DOHH2 (cell line): ENCODE measurements at regions not wholly inside any gene's neighbourhood (a gene's known extent, or its start where the extent isn't known, plus 50 kb on each side); places are given as distances from the start of the nearest gene placed in this dataset.

Experiments used
- EZH2phosphoT487 ChIP-seq: fragments of 200-600 bp; sonication (generic); IDR thresholded peaks from 2 replicates; pipeline ENCODE4 v1.6.1; 2017; ENCODE audit warnings: borderline replicate concordance, mild to moderate bottlenecking, antibody characterized with exemption, low read length, moderate library complexity, mixed read lengths
- TF ChIP-seq, protein P1 (sequence below): fragments of 200-600 bp; sonication (generic); IDR thresholded peaks from one replicate; pipeline ENCODE4 v1.5.1; 2014; ENCODE audit warnings: antibody characterized with exemption, mild to moderate bottlenecking, low read depth, low read length; ENCODE audit not compliant: poor library complexity, severe bottlenecking

DNA sequence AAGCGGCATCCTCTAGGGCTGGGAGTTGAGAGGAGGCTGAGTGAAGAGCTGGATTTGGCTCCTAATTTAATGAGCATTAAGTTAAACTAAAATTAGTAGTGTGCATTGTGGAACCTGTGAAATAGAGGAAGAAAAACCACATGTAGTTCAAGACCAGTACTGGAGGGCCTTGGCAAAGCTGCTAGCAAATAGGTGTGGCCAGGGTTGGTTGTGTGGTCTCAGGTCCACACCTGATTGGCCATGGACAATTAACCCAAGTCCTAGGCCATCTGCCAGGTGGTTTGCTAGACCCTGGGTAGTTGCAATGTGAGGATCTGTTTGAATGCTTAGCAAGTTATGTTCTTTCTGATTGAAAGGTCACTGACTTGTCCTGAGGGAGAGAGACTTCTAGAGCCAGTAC, 275.5 kb downstream of the PDCD6IP start:
- TF ChIP-seq, protein P1, sequence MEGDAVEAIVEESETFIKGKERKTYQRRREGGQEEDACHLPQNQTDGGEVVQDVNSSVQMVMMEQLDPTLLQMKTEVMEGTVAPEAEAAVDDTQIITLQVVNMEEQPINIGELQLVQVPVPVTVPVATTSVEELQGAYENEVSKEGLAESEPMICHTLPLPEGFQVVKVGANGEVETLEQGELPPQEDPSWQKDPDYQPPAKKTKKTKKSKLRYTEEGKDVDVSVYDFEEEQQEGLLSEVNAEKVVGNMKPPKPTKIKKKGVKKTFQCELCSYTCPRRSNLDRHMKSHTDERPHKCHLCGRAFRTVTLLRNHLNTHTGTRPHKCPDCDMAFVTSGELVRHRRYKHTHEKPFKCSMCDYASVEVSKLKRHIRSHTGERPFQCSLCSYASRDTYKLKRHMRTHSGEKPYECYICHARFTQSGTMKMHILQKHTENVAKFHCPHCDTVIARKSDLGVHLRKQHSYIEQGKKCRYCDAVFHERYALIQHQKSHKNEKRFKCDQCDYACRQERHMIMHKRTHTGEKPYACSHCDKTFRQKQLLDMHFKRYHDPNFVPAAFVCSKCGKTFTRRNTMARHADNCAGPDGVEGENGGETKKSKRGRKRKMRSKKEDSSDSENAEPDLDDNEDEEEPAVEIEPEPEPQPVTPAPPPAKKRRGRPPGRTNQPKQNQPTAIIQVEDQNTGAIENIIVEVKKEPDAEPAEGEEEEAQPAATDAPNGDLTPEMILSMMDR, result no peak
- TF ChIP-seq EZH2phosphoT487, result no peak
